ENCODE measurements at regions not wholly inside any gene's neighbourhood (a gene's known extent, or its start where the extent isn't known, plus 50 kb on each side); places are given as distances from the start of the nearest gene placed in this dataset.

GRCh38 chr13:80906860-80907259 lies 565.9 kb upstream of the SPRY2 start:
- H2BK12ac ChIP-seq (ENCODE audit: low read length) = no peak overlapping the region
- H3K4ac ChIP-seq (ENCODE audit: low read length) = no peak overlapping the region
- H3K9me3 ChIP-seq (replicated peaks in 1 of 2; ENCODE audit: control insufficient read depth in 2 of 2, insufficient read depth in 1 of 2, low read depth in 1 of 2, low read length in 2 of 2) = peaks cover 2 to 8% of the 10 kb centered on the region in 2 donors
- H3K4me2 ChIP-seq (ENCODE audit: insufficient read depth, low read length, poor library complexity, severe bottlenecking) = no peak overlapping the region
- no peak overlapping the region for H3K4me3 ChIP-seq (ENCODE audit: low read length in 2 of 2)
- no peak overlapping the region for H2BK15ac ChIP-seq (ENCODE audit: low read length)
- no peak overlapping the region for H2AK5ac ChIP-seq (ENCODE audit: low read depth, low read length)
- no peak overlapping the region for H2BK5ac ChIP-seq (ENCODE audit: low read length)
- WGBS, 2 donors (ENCODE audit: extremely low coverage in 2 of 2, insufficient read length in 2 of 2, insufficient replicate concordance in 1 of 2) = no CpG with 5 or more reads among the region's 2 CpGs
- H3K23ac ChIP-seq (ENCODE audit: low read depth, low read length, poor library complexity) = no peak overlapping the region
- H4K8ac ChIP-seq (ENCODE audit: low read depth, low read length) = no peak overlapping the region
- H3K27ac ChIP-seq (replicated peaks; ENCODE audit: low read length) = no peak overlapping the region
- no peaks in the 10 kb centered on the region for H3K27me3 ChIP-seq (ENCODE audit: control insufficient read depth in 3 of 3, insufficient read depth in 3 of 3, low read depth in 1 of 3, low read length in 3 of 3)
- no peak overlapping the region for H4K91ac ChIP-seq (ENCODE audit: low read depth, low read length, poor library complexity)
- H3K18ac ChIP-seq (ENCODE audit: low read length) = no peak overlapping the region
- H3K79me1 ChIP-seq (ENCODE audit: low read depth, low read length) = no peaks in the 10 kb centered on the region
- no peak overlapping the region for H3K9ac ChIP-seq (ENCODE audit: low read depth, low read length, poor library complexity)
- H3K4me1 ChIP-seq (ENCODE audit: control insufficient read depth in 2 of 2, insufficient read depth in 1 of 2, low read depth in 1 of 2, low read length in 2 of 2) = no peaks in the 10 kb centered on the region
- no peaks in the 10 kb centered on the region for H3K36me3 ChIP-seq (replicated peaks in 1 of 2; ENCODE audit: control insufficient read depth in 2 of 2, insufficient read depth in 2 of 2, low read length in 2 of 2)
- H2BK120ac ChIP-seq (ENCODE audit: low read depth, low read length) = no peak overlapping the region
- H2AFZ ChIP-seq (ENCODE audit: low read length) = no peak overlapping the region
- no peak overlapping the region for H3K14ac ChIP-seq (ENCODE audit: low read length)
- no peak for DNase-seq (ENCODE audit: low spot score)

GRCh38 chr13:80904386-80904785 lies 563.5 kb upstream of the SPRY2 start:
- Histone ChIP-seq H2AFZ (ENCODE audit: low read length) (no peak overlapping the region), H3K79me1 (ENCODE audit: low read depth, low read length) (no peaks in the 10 kb centered on the region), H2BK12ac (ENCODE audit: low read length) (no peak overlapping the region), H3K27ac (replicated peaks; ENCODE audit: low read length) (no peak overlapping the region), H3K23ac (ENCODE audit: low read depth, low read length, poor library complexity) (no peak overlapping the region), H3K4ac (ENCODE audit: low read length) (no peak overlapping the region), H4K8ac (ENCODE audit: low read depth, low read length) (no peak overlapping the region), H3K18ac (ENCODE audit: low read length) (no peak overlapping the region), H2BK5ac (ENCODE audit: low read length) (no peak overlapping the region), H3K4me2 (ENCODE audit: insufficient read depth, low read length, poor library complexity, severe bottlenecking) (no peak overlapping the region), H3K4me1 (ENCODE audit: control insufficient read depth in 2 of 2, insufficient read depth in 1 of 2, low read depth in 1 of 2, low read length in 2 of 2) (no peaks in the 10 kb centered on the region), H2BK120ac (ENCODE audit: low read depth, low read length) (no peak overlapping the region), H3K9ac (ENCODE audit: low read depth, low read length, poor library complexity) (no peak overlapping the region), H4K91ac (ENCODE audit: low read depth, low read length, poor library complexity) (no peak overlapping the region), H2AK5ac (ENCODE audit: low read depth, low read length) (no peak overlapping the region), H3K27me3 (ENCODE audit: control insufficient read depth in 3 of 3, insufficient read depth in 3 of 3, low read depth in 1 of 3, low read length in 3 of 3) (no peaks in the 10 kb centered on the region), H3K36me3 (replicated peaks in 1 of 2; ENCODE audit: control insufficient read depth in 2 of 2, insufficient read depth in 2 of 2, low read length in 2 of 2) (no peaks in the 10 kb centered on the region), H2BK15ac (ENCODE audit: low read length) (no peak overlapping the region), H3K14ac (ENCODE audit: low read length) (no peak overlapping the region), H3K9me3 (replicated peaks in 1 of 2; ENCODE audit: control insufficient read depth in 2 of 2, insufficient read depth in 1 of 2, low read depth in 1 of 2, low read length in 2 of 2) (no peaks in the 10 kb centered on the region), H3K4me3 (ENCODE audit: low read length in 2 of 2) (no peak overlapping the region)
- no CpG with 5 or more reads among the region's 1 CpG for WGBS, 2 donors (ENCODE audit: extremely low coverage in 2 of 2, insufficient read length in 2 of 2, insufficient replicate concordance in 1 of 2)
- DNase-seq (ENCODE audit: low spot score) = no peak

- H2BK120ac ChIP-seq (ENCODE audit: low read depth, low read length) = no peak overlapping the region
- H3K27ac ChIP-seq (replicated peaks; ENCODE audit: low read length) = no peak overlapping the region
- H3K4me2 ChIP-seq (ENCODE audit: insufficient read depth, low read length, poor library complexity, severe bottlenecking) = no peak overlapping the region
- no peak overlapping the region for H4K8ac ChIP-seq (ENCODE audit: low read depth, low read length)
- no peak overlapping the region for H3K9ac ChIP-seq (ENCODE audit: low read depth, low read length, poor library complexity)
- H3K23ac ChIP-seq (ENCODE audit: low read depth, low read length, poor library complexity) = no peak overlapping the region
- H3K4me1 ChIP-seq (ENCODE audit: control insufficient read depth in 2 of 2, insufficient read depth in 1 of 2, low read depth in 1 of 2, low read length in 2 of 2) = no peaks in the 10 kb centered on the region
- H3K79me1 ChIP-seq (ENCODE audit: low read depth, low read length) = no peaks in the 10 kb centered on the region
- H3K14ac ChIP-seq (ENCODE audit: low read length) = no peak overlapping the region
- DNase-seq (ENCODE audit: low spot score) = no peak
- no peak overlapping the region for H2AK5ac ChIP-seq (ENCODE audit: low read depth, low read length)
- no peaks in the 10 kb centered on the region for H3K27me3 ChIP-seq (ENCODE audit: control insufficient read depth in 3 of 3, insufficient read depth in 3 of 3, low read depth in 1 of 3, low read length in 3 of 3)
- no peak overlapping the region for H2BK5ac ChIP-seq (ENCODE audit: low read length)
- no peaks in the 10 kb centered on the region for H3K9me3 ChIP-seq (replicated peaks in 1 of 2; ENCODE audit: control insufficient read depth in 2 of 2, insufficient read depth in 1 of 2, low read depth in 1 of 2, low read length in 2 of 2)
- H4K91ac ChIP-seq (ENCODE audit: low read depth, low read length, poor library complexity) = no peak overlapping the region
- H3K18ac ChIP-seq (ENCODE audit: low read length) = no peak overlapping the region
- H3K4ac ChIP-seq (ENCODE audit: low read length) = no peak overlapping the region
- no peak overlapping the region for H2BK15ac ChIP-seq (ENCODE audit: low read length)
- H2AFZ ChIP-seq (ENCODE audit: low read length) = no peak overlapping the region
- no peaks in the 10 kb centered on the region for H3K36me3 ChIP-seq (replicated peaks in 1 of 2; ENCODE audit: control insufficient read depth in 2 of 2, insufficient read depth in 2 of 2, low read length in 2 of 2)
- H2BK12ac ChIP-seq (ENCODE audit: low read length) = no peak overlapping the region
- no peak overlapping the region for H3K4me3 ChIP-seq (ENCODE audit: low read length in 2 of 2)
Measured at GRCh38 chr13:80903911-80904310, 563.0 kb upstream of the SPRY2 start.

- no peaks in the 10 kb centered on the region for H3K79me1 ChIP-seq (ENCODE audit: low read depth, low read length)
- H3K9ac ChIP-seq (ENCODE audit: low read depth, low read length, poor library complexity) = no peak overlapping the region
- no peak overlapping the region for H3K18ac ChIP-seq (ENCODE audit: low read length)
- no peaks in the 10 kb centered on the region for H3K9me3 ChIP-seq (replicated peaks in 1 of 2; ENCODE audit: control insufficient read depth in 2 of 2, insufficient read depth in 1 of 2, low read depth in 1 of 2, low read length in 2 of 2)
- DNase-seq (ENCODE audit: low spot score) = no peak
- H2BK15ac ChIP-seq (ENCODE audit: low read length) = no peak overlapping the region
- H3K4me1 ChIP-seq (ENCODE audit: control insufficient read depth in 2 of 2, insufficient read depth in 1 of 2, low read depth in 1 of 2, low read length in 2 of 2) = no peaks in the 10 kb centered on the region
- H3K4me3 ChIP-seq (ENCODE audit: low read length in 2 of 2) = no peak overlapping the region
- H3K27ac ChIP-seq (replicated peaks; ENCODE audit: low read length) = no peak overlapping the region
- no peak overlapping the region for H4K8ac ChIP-seq (ENCODE audit: low read depth, low read length)
- no peak overlapping the region for H2AK5ac ChIP-seq (ENCODE audit: low read depth, low read length)
- H4K91ac ChIP-seq (ENCODE audit: low read depth, low read length, poor library complexity) = no peak overlapping the region
- no peak overlapping the region for H3K4ac ChIP-seq (ENCODE audit: low read length)
- H3K36me3 ChIP-seq (replicated peaks in 1 of 2; ENCODE audit: control insufficient read depth in 2 of 2, insufficient read depth in 2 of 2, low read length in 2 of 2) = no peaks in the 10 kb centered on the region
- H3K14ac ChIP-seq (ENCODE audit: low read length) = no peak overlapping the region
- no peak overlapping the region for H2BK120ac ChIP-seq (ENCODE audit: low read depth, low read length)
- no peak overlapping the region for H2BK5ac ChIP-seq (ENCODE audit: low read length)
- WGBS, 2 donors (ENCODE audit: extremely low coverage in 2 of 2, insufficient read length in 2 of 2, insufficient replicate concordance in 1 of 2) = no CpG with 5 or more reads among the region's 2 CpGs
- H3K27me3 ChIP-seq (ENCODE audit: control insufficient read depth in 3 of 3, insufficient read depth in 3 of 3, low read depth in 1 of 3, low read length in 3 of 3) = no peaks in the 10 kb centered on the region
- no peak overlapping the region for H3K23ac ChIP-seq (ENCODE audit: low read depth, low read length, poor library complexity)
- H3K4me2 ChIP-seq (ENCODE audit: insufficient read depth, low read length, poor library complexity, severe bottlenecking) = no peak overlapping the region
- H2BK12ac ChIP-seq (ENCODE audit: low read length) = no peak overlapping the region
- H2AFZ ChIP-seq (ENCODE audit: low read length) = no peak overlapping the region
Measured at GRCh38 chr13:80901530-80901929, 560.6 kb upstream of the SPRY2 start.

Data from neuronal stem cell (in vitro differentiated cells).